ENCODE measurements at regions not wholly inside any gene's neighbourhood (a gene's known extent, or its start where the extent isn't known, plus 50 kb on each side); places are given as distances from the start of the nearest gene placed in this dataset.

DNA sequence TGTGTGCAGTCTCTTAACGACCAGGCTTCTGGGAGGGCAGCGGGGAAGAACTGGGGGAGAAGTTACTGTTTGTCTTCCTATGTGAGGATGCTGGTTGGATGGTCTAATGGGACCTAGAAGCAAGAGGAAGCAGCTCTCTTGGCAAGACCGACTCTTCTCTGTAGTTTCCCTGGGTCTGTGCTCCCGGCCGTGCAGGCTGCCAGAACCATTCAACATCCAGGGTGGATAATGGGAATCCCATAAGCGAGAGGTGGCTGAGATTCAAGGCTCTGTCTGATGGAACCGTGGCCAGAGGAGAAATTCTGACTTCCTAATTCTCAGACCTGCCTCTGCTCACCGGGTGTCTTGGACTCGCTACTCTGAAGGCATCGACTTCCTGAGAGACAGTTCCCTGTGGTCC, 561.0 kb upstream of the TBX3 start:
- Histone ChIP-seq H2AFZ (ENCODE audit: low read length) (no peak overlapping the region), H3K9me3 (ENCODE audit: insufficient read depth, low read depth, low read length) (no peaks in the 10 kb centered on the region), H3K36me3 (ENCODE audit: insufficient read depth, low read length) (no peaks in the 10 kb centered on the region), H3K27me3 (ENCODE audit: insufficient read depth, low read length, poor library complexity, severe bottlenecking) (no peaks in the 10 kb centered on the region), H3K9ac (ENCODE audit: low read depth, low read length, poor library complexity, severe bottlenecking) (no peak overlapping the region), H3K4me3 (ENCODE audit: low read length, poor library complexity, severe bottlenecking) (no peak overlapping the region), H3K4me2 (ENCODE audit: low read depth, low read length, poor library complexity, severe bottlenecking) (no peak overlapping the region), H3K4me1 (ENCODE audit: insufficient read depth, low read length, poor library complexity, severe bottlenecking) (no peaks in the 10 kb centered on the region), H4K20me1 (ENCODE audit: insufficient read depth, low read length, poor library complexity, severe bottlenecking) (no peaks in the 10 kb centered on the region), H3K79me2 (ENCODE audit: insufficient read depth, low read length) (no peaks in the 10 kb centered on the region), H3F3A (ENCODE audit: low read depth) (no peaks in the 10 kb centered on the region), H3K9me2 (replicated peaks; ENCODE audit: low read depth, low read length) (no peaks in the 10 kb centered on the region)
- TF ChIP-seq EZH2phosphoT487 (IDR thresholded peaks at IDR 0.05; ENCODE audit: borderline replicate concordance), result no peak
- no peak for TF ChIP-seq CTCF (conservative IDR thresholded peaks at IDR 0.05; ENCODE audit: low read length)

- Histone ChIP-seq H3K9me2 (replicated peaks; ENCODE audit: low read depth, low read length) (no peaks in the 10 kb centered on the region), H3K4me3 (ENCODE audit: low read length, poor library complexity, severe bottlenecking) (no peak overlapping the region), H3K4me2 (ENCODE audit: low read depth, low read length, poor library complexity, severe bottlenecking) (no peak overlapping the region), H2AFZ (ENCODE audit: low read length) (no peak overlapping the region), H3K36me3 (ENCODE audit: insufficient read depth, low read length) (no peaks in the 10 kb centered on the region), H3F3A (ENCODE audit: low read depth) (no peaks in the 10 kb centered on the region), H3K27me3 (ENCODE audit: insufficient read depth, low read length, poor library complexity, severe bottlenecking) (no peaks in the 10 kb centered on the region), H4K20me1 (ENCODE audit: insufficient read depth, low read length, poor library complexity, severe bottlenecking) (no peaks in the 10 kb centered on the region), H3K79me2 (ENCODE audit: insufficient read depth, low read length) (no peaks in the 10 kb centered on the region), H3K4me1 (ENCODE audit: insufficient read depth, low read length, poor library complexity, severe bottlenecking) (no peaks in the 10 kb centered on the region), H3K9ac (ENCODE audit: low read depth, low read length, poor library complexity, severe bottlenecking) (no peak overlapping the region), H3K9me3 (ENCODE audit: insufficient read depth, low read depth, low read length) (no peaks in the 10 kb centered on the region)
- TF ChIP-seq CTCF (conservative IDR thresholded peaks at IDR 0.05; ENCODE audit: low read length) (no peak), EZH2phosphoT487 (IDR thresholded peaks at IDR 0.05; ENCODE audit: borderline replicate concordance) (no peak)
Observed at GRCh38 chr12:115243933-115244628, 560.1 kb upstream of the TBX3 start.

DNA sequence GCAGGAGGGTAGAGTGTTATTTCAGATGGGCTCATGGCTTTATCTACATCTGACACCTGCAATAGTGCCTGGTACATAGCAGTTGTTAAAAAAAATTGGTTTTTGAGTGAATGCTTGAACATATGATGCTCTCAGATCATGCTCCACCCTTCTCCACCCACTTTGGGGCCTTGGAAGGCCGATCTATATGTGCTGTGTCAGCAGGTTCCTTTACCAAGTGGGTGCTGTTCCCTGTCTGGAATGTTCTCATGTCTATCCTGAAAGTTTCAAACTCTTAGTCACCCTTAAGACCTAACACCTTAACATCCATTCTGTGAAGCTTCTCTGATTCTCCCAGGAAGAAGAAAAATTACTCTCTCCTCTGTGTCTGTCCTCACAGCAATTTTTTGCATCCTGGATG, 556.3 kb upstream of the TBX3 start:
- Histone ChIP-seq H3K27me3 (ENCODE audit: insufficient read depth, low read length, poor library complexity, severe bottlenecking) (no peaks in the 10 kb centered on the region), H2AFZ (ENCODE audit: low read length) (no peak overlapping the region), H3K9me3 (ENCODE audit: insufficient read depth, low read depth, low read length) (no peaks in the 10 kb centered on the region), H3K36me3 (ENCODE audit: insufficient read depth, low read length) (no peaks in the 10 kb centered on the region), H3K9me2 (replicated peaks; ENCODE audit: low read depth, low read length) (no peaks in the 10 kb centered on the region), H3K4me2 (ENCODE audit: low read depth, low read length, poor library complexity, severe bottlenecking) (no peak overlapping the region), H3K4me3 (ENCODE audit: low read length, poor library complexity, severe bottlenecking) (no peak overlapping the region), H3K9ac (ENCODE audit: low read depth, low read length, poor library complexity, severe bottlenecking) (no peak overlapping the region), H4K20me1 (ENCODE audit: insufficient read depth, low read length, poor library complexity, severe bottlenecking) (no peaks in the 10 kb centered on the region), H3K79me2 (ENCODE audit: insufficient read depth, low read length) (no peaks in the 10 kb centered on the region), H3F3A (ENCODE audit: low read depth) (no peaks in the 10 kb centered on the region), H3K4me1 (ENCODE audit: insufficient read depth, low read length, poor library complexity, severe bottlenecking) (no peaks in the 10 kb centered on the region)
- TF ChIP-seq CTCF (conservative IDR thresholded peaks at IDR 0.05; ENCODE audit: low read length) (no peak), EZH2phosphoT487 (IDR thresholded peaks at IDR 0.05; ENCODE audit: borderline replicate concordance) (no peak)

All from Loucy (cell line).